ENCODE measurements at regions not wholly inside any gene's neighbourhood (a gene's known extent, or its start where the extent isn't known, plus 50 kb on each side); places are given as distances from the start of the nearest gene placed in this dataset.

DNA sequence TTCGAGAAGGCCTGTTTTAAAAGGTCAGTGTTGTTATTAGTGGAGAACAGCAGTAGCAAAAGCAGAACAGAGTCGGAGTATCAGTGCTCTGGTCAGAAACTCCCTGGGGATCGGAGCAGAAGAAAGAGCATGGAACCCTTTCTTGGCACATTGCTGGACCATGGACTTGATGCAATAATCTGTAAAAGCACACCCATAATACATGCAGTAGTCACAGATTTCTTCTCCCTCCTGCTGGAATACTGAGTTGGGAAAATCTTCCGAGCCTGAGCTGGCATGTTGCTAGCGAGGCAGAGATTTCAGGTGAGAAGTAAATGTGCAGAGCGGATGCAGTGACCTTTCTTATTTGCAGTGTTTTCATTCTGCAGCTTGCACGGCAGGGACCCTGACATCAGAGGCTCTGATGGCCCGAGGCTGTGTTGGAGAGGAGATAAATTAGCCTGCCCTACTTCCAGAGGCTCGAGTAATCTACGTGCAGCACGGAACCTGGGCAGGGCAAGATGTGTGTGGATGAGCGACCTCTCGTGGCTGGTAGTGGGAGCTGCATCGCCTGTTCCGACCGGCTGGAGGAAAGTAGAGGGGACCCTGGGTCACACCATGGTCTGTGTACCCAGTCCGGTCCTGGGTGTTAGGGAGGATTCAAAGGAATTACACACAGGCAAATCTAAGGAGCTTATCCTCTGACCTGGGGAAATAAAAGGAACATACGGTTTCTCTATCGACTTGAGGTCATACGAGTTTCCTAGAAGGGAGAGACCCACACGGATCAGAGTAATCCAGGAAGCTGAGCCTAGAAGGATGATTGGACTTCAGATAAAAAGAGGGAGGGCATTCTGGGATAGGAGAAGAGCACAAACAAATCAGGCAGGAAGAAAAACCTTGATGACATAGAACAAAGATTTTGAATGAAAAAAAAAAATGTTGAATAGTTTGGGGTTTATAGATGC is 137.0 kb upstream of the STMND1 start:
- Histone ChIP-seq H2AFZ (ENCODE audit: low read length, unreplicated experiment) (no peak overlapping the region), H3K4me3 (ENCODE audit: low read depth, low read length) (no peak overlapping the region), H3K79me2 (ENCODE audit: control insufficient read depth, insufficient read depth, low read length, unreplicated experiment) (no peaks in the 10 kb centered on the region), H3K27me3 (ENCODE audit: insufficient read depth, low read length) (no peaks in the 10 kb centered on the region), H3K36me3 (ENCODE audit: insufficient read depth, low read length) (no peaks in the 10 kb centered on the region), H3K27ac (ENCODE audit: low read depth, low read length) (no peak overlapping the region), H3K4me1 (ENCODE audit: control insufficient read depth, insufficient read depth, low read length, unreplicated experiment) (peaks cover 19% of the 10 kb centered on the region)

- Histone ChIP-seq H3K36me3 (ENCODE audit: insufficient read depth, low read length) (no peaks in the 10 kb centered on the region), H3K79me2 (ENCODE audit: control insufficient read depth, insufficient read depth, low read length, unreplicated experiment) (no peaks in the 10 kb centered on the region), H3K4me1 (ENCODE audit: control insufficient read depth, insufficient read depth, low read length, unreplicated experiment) (peaks cover 14% of the 10 kb centered on the region), H3K4me3 (ENCODE audit: low read depth, low read length) (no peak overlapping the region), H3K27ac (ENCODE audit: low read depth, low read length) (no peak overlapping the region), H3K27me3 (ENCODE audit: insufficient read depth, low read length) (no peaks in the 10 kb centered on the region), H2AFZ (ENCODE audit: low read length, unreplicated experiment) (no peak overlapping the region)
Observed at GRCh38 chr6:16961577-16961976, 140.3 kb upstream of the STMND1 start.

GRCh38 chr6:16959789-16960188 is 142.1 kb upstream of the STMND1 start:
- Histone ChIP-seq H3K4me1 (ENCODE audit: control insufficient read depth, insufficient read depth, low read length, unreplicated experiment) (peaks cover 13% of the 10 kb centered on the region), H3K27ac (ENCODE audit: low read depth, low read length) (no peak overlapping the region), H2AFZ (ENCODE audit: low read length, unreplicated experiment) (no peak overlapping the region), H3K27me3 (ENCODE audit: insufficient read depth, low read length) (no peaks in the 10 kb centered on the region), H3K36me3 (ENCODE audit: insufficient read depth, low read length) (no peaks in the 10 kb centered on the region), H3K79me2 (ENCODE audit: control insufficient read depth, insufficient read depth, low read length, unreplicated experiment) (no peaks in the 10 kb centered on the region), H3K4me3 (ENCODE audit: low read depth, low read length) (no peak overlapping the region)

- no peaks in the 10 kb centered on the region for H3K36me3 ChIP-seq (ENCODE audit: insufficient read depth, low read length)
- H3K27ac ChIP-seq (ENCODE audit: low read depth, low read length), result no peak overlapping the region
- H3K4me3 ChIP-seq (ENCODE audit: low read depth, low read length), result no peak overlapping the region
Observed at GRCh38 chr6:16956361-16956760, 145.5 kb upstream of the STMND1 start.

GRCh38 chr6:16955899-16956298 is 146.0 kb upstream of the STMND1 start:
- H3K27ac ChIP-seq (ENCODE audit: low read depth, low read length), result no peak overlapping the region

More at GRCh38 chr6:16956361-16956760, 145.5 kb upstream of the STMND1 start:
- no peak overlapping the region for H2AFZ ChIP-seq (ENCODE audit: low read length, unreplicated experiment)
- H3K79me2 ChIP-seq (ENCODE audit: control insufficient read depth, insufficient read depth, low read length, unreplicated experiment), result no peaks in the 10 kb centered on the region
- no peaks in the 10 kb centered on the region for H3K27me3 ChIP-seq (ENCODE audit: insufficient read depth, low read length)
- peaks cover 5% of the 10 kb centered on the region for H3K4me1 ChIP-seq (ENCODE audit: control insufficient read depth, insufficient read depth, low read length, unreplicated experiment)

DNA sequence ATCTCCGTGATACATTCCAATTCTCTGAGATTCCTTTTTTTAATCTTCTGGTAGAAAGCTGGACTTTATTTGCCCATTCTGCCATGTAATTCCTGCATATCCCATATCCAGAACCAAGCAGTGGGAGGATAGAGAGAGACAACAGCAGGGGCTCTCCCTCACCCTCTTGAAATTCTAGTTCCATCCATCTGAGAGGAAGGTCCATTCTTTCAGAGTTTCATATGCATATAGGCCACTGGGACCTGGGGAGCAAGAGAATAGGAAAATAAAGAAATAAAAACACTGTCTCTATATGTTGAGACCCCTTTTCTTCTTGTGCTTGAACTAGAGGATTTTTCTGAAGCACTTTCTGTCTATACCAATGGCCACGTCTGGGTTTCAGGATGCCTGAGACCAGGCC is 147.9 kb upstream of the STMND1 start:
- H3K36me3 ChIP-seq (ENCODE audit: insufficient read depth, low read length), result no peaks in the 10 kb centered on the region
- peaks cover 5% of the 10 kb centered on the region for H3K4me1 ChIP-seq (ENCODE audit: control insufficient read depth, insufficient read depth, low read length, unreplicated experiment)
- H3K27me3 ChIP-seq (ENCODE audit: insufficient read depth, low read length), result no peaks in the 10 kb centered on the region
- H3K4me3 ChIP-seq (ENCODE audit: low read depth, low read length), result no peak overlapping the region
- no peak overlapping the region for H2AFZ ChIP-seq (ENCODE audit: low read length, unreplicated experiment)
- no peaks in the 10 kb centered on the region for H3K79me2 ChIP-seq (ENCODE audit: control insufficient read depth, insufficient read depth, low read length, unreplicated experiment)
- no peak overlapping the region for H3K27ac ChIP-seq (ENCODE audit: low read depth, low read length)

More at GRCh38 chr6:16955899-16956298, 146.0 kb upstream of the STMND1 start:
- no peaks in the 10 kb centered on the region for H3K79me2 ChIP-seq (ENCODE audit: control insufficient read depth, insufficient read depth, low read length, unreplicated experiment)
- H2AFZ ChIP-seq (ENCODE audit: low read length, unreplicated experiment), result no peak overlapping the region
- H3K36me3 ChIP-seq (ENCODE audit: insufficient read depth, low read length), result no peaks in the 10 kb centered on the region
- no peak overlapping the region for H3K4me3 ChIP-seq (ENCODE audit: low read depth, low read length)
- no peaks in the 10 kb centered on the region for H3K27me3 ChIP-seq (ENCODE audit: insufficient read depth, low read length)
- peaks cover under 1% of the 10 kb centered on the region for H3K4me1 ChIP-seq (ENCODE audit: control insufficient read depth, insufficient read depth, low read length, unreplicated experiment)

DNA sequence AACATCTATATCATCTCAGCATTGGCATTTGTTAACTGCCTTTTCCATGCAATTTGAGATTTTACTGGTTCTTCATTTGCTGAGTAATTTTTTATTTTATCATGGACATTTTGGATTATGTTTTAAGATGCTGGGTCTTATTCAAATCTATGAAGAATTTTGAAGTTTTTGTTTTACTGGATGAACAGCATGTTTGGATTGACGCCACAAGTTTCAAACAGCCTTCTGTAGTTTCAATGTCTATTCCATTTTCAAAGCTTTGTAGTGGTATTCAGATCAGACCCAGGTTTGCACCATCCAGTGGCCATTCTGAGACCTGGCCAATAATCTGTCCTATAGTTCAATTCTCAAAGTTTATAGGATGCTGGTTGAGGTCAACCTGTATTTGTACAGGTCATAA is 148.4 kb upstream of the STMND1 start:
- Histone ChIP-seq H3K27ac (ENCODE audit: low read depth, low read length) (no peak overlapping the region), H2AFZ (ENCODE audit: low read length, unreplicated experiment) (no peak overlapping the region), H3K36me3 (ENCODE audit: insufficient read depth, low read length) (no peaks in the 10 kb centered on the region), H3K4me3 (ENCODE audit: low read depth, low read length) (no peak overlapping the region), H3K27me3 (ENCODE audit: insufficient read depth, low read length) (no peaks in the 10 kb centered on the region), H3K79me2 (ENCODE audit: control insufficient read depth, insufficient read depth, low read length, unreplicated experiment) (no peaks in the 10 kb centered on the region), H3K4me1 (ENCODE audit: control insufficient read depth, insufficient read depth, low read length, unreplicated experiment) (peaks cover 7% of the 10 kb centered on the region)

- Histone ChIP-seq H3K36me3 (ENCODE audit: insufficient read depth, low read length) (no peaks in the 10 kb centered on the region), H3K4me1 (ENCODE audit: control insufficient read depth, insufficient read depth, low read length, unreplicated experiment) (peaks cover 27% of the 10 kb centered on the region), H3K27ac (ENCODE audit: low read depth, low read length) (no peak overlapping the region), H3K4me3 (ENCODE audit: low read depth, low read length) (no peak overlapping the region), H3K27me3 (ENCODE audit: insufficient read depth, low read length) (no peaks in the 10 kb centered on the region), H3K79me2 (ENCODE audit: control insufficient read depth, insufficient read depth, low read length, unreplicated experiment) (no peaks in the 10 kb centered on the region), H2AFZ (ENCODE audit: low read length, unreplicated experiment) (no peak overlapping the region)
Observed at GRCh38 chr6:16950825-16951495, 150.9 kb upstream of the STMND1 start.

DNA sequence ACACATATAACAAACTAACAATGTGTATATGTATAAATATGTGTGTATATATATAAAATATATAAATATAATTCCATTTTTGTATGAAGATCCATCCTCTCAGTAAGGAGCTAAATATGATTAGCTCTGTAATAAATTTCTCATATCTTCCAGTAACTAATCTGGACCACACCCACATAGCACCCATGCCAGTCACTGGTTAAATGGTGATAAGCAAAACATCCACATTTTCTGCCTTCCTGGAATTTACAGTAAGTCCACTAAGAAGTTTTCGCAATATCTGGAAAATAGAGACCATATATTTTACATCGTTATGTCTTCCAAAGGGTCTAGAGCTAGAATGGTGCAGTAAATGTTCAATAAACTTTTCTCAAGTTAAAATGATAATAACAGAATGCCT is 151.5 kb upstream of the STMND1 start:
- H3K27ac ChIP-seq (ENCODE audit: low read depth, low read length), result no peak overlapping the region
- no peaks in the 10 kb centered on the region for H3K27me3 ChIP-seq (ENCODE audit: insufficient read depth, low read length)
- H3K4me1 ChIP-seq (ENCODE audit: control insufficient read depth, insufficient read depth, low read length, unreplicated experiment), result peaks cover 27% of the 10 kb centered on the region

GRCh38 chr6:16949716-16950115 is 152.1 kb upstream of the STMND1 start:
- no peak overlapping the region for H3K4me3 ChIP-seq (ENCODE audit: low read depth, low read length)
- no peaks in the 10 kb centered on the region for H3K79me2 ChIP-seq (ENCODE audit: control insufficient read depth, insufficient read depth, low read length, unreplicated experiment)
- no peak overlapping the region for H3K27ac ChIP-seq (ENCODE audit: low read depth, low read length)
- peaks cover 27% of the 10 kb centered on the region for H3K4me1 ChIP-seq (ENCODE audit: control insufficient read depth, insufficient read depth, low read length, unreplicated experiment)
- H3K36me3 ChIP-seq (ENCODE audit: insufficient read depth, low read length), result no peaks in the 10 kb centered on the region
- no peaks in the 10 kb centered on the region for H3K27me3 ChIP-seq (ENCODE audit: insufficient read depth, low read length)
- H2AFZ ChIP-seq (ENCODE audit: low read length, unreplicated experiment), result no peak overlapping the region

More for the DNA sequence above, 151.5 kb upstream of the STMND1 start:
- H3K4me3 ChIP-seq (ENCODE audit: low read depth, low read length), result no peak overlapping the region
- no peaks in the 10 kb centered on the region for H3K36me3 ChIP-seq (ENCODE audit: insufficient read depth, low read length)
- H2AFZ ChIP-seq (ENCODE audit: low read length, unreplicated experiment), result no peak overlapping the region
- H3K79me2 ChIP-seq (ENCODE audit: control insufficient read depth, insufficient read depth, low read length, unreplicated experiment), result no peaks in the 10 kb centered on the region
